ENCODE measurements at regions not wholly inside any gene's neighbourhood (a gene's known extent, or its start where the extent isn't known, plus 50 kb on each side); places are given as distances from the start of the nearest gene placed in this dataset.
A peak's percentile ranks its signal among the peaks of the same experiment; 100 is the strongest.

DNA sequence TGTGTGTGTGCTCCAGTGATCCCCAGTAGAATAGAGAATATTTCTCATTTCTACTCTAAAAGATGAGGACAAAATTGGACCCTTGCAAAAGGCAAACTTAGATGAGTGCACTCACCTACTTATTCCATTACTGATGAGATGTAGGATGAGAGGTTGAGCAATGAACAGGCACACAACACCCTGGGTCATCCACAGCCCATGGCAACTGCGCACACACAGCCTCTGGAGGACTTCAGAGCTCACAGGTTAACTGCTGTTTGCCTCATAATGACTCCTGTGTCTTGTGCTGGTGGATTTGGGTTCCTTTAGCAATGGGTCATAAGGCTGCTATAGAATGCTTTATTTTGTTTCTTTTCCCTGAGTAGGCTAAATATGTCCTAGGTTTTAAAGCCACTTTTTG is 103.6 kb upstream of the TNFAIP3 start:
- Histone ChIP-seq H3K36me3 (no peaks in the 10 kb centered on the region), H3K4me1 (ENCODE audit: low read depth) (no peaks in the 10 kb centered on the region), H3K4me3 (no peak overlapping the region), H3K27me3 (no peaks in the 10 kb centered on the region), H3K27ac (no peak overlapping the region), H3K9me3 (ENCODE audit: low read depth) (no peaks in the 10 kb centered on the region)
- TF ChIP-seq, protein P1, sequence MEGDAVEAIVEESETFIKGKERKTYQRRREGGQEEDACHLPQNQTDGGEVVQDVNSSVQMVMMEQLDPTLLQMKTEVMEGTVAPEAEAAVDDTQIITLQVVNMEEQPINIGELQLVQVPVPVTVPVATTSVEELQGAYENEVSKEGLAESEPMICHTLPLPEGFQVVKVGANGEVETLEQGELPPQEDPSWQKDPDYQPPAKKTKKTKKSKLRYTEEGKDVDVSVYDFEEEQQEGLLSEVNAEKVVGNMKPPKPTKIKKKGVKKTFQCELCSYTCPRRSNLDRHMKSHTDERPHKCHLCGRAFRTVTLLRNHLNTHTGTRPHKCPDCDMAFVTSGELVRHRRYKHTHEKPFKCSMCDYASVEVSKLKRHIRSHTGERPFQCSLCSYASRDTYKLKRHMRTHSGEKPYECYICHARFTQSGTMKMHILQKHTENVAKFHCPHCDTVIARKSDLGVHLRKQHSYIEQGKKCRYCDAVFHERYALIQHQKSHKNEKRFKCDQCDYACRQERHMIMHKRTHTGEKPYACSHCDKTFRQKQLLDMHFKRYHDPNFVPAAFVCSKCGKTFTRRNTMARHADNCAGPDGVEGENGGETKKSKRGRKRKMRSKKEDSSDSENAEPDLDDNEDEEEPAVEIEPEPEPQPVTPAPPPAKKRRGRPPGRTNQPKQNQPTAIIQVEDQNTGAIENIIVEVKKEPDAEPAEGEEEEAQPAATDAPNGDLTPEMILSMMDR (IDR thresholded peaks at IDR 0.05; ENCODE audit: low read depth, low read length), result no peak
- no peak for DNase-seq (ENCODE audit: low read depth in 1 of 2, low spot score in 1 of 2)

GRCh38 chr6:137763886-137764285 is 103.2 kb upstream of the TNFAIP3 start:
- no peak overlapping the region for H3K4me3 ChIP-seq
- no peak overlapping the region for H3K27ac ChIP-seq
- no peaks in the 10 kb centered on the region for H3K27me3 ChIP-seq
- no peaks in the 10 kb centered on the region for H3K9me3 ChIP-seq (ENCODE audit: low read depth)
- DNase-seq (ENCODE audit: low read depth in 1 of 2, low spot score in 1 of 2), result no peak
- H3K4me1 ChIP-seq (ENCODE audit: low read depth), result no peaks in the 10 kb centered on the region
- TF ChIP-seq, protein P1 (IDR thresholded peaks at IDR 0.05; ENCODE audit: low read depth, low read length), result no peak
- no peaks in the 10 kb centered on the region for H3K36me3 ChIP-seq

DNA sequence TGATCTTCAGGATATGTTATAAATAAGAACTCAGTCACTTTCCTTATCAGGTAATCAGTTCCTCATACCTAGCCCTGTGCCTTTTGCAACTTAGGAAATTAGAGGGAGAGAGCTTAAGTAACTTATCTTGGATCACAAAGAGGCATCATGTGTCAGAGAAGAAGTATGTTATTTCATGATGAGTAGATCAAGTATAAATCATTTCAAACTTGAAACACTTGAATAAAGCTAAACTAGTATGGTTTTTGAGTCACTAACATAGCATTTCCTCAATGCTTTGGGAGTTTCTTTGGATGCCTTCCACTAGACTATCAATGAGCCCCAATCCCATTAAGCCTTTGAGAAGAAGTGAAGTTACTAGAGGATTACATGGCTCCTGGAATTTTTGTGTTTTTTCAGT is 102.6 kb upstream of the TNFAIP3 start:
- no peaks in the 10 kb centered on the region for H3K27me3 ChIP-seq
- H3K4me3 ChIP-seq, result no peak overlapping the region
- H3K27ac ChIP-seq, result no peak overlapping the region
- H3K9me3 ChIP-seq (ENCODE audit: low read depth), result no peaks in the 10 kb centered on the region
- peak in 1 of 2 donors; percentile 13 for DNase-seq (ENCODE audit: low read depth in 1 of 2, low spot score in 1 of 2)
- no peaks in the 10 kb centered on the region for H3K36me3 ChIP-seq
- H3K4me1 ChIP-seq (ENCODE audit: low read depth), result no peaks in the 10 kb centered on the region
- TF ChIP-seq, protein P1 (IDR thresholded peaks at IDR 0.05; ENCODE audit: low read depth, low read length), result no peak

DNA sequence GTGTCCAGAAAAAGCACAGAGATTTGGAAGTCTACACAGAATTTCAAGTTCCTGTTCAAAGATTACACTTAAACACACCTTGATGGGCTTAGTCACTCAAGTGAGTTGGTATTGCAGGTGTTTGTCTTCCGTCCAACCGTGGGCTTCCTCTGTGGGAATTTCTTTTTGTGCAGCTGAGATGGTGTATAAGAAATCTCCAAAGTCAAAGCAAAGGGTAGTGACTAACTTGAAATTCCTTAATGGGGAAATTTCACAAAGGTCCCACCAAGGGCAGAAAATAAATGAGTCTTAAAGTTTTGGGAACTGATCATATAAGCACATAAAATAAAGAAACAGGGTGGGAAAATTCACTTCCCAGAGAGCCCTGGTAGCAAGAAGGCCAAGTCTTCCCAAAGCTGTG is 102.0 kb upstream of the TNFAIP3 start:
- H3K4me3 ChIP-seq, result no peak overlapping the region
- H3K9me3 ChIP-seq (ENCODE audit: low read depth), result no peaks in the 10 kb centered on the region
- TF ChIP-seq, protein P1 (IDR thresholded peaks at IDR 0.05; ENCODE audit: low read depth, low read length), result no peak
- H3K27me3 ChIP-seq, result no peaks in the 10 kb centered on the region
- DNase-seq (ENCODE audit: low read depth in 1 of 2, low spot score in 1 of 2), result no peak
- H3K36me3 ChIP-seq, result no peaks in the 10 kb centered on the region
- H3K4me1 ChIP-seq (ENCODE audit: low read depth), result no peaks in the 10 kb centered on the region
- H3K27ac ChIP-seq, result no peak overlapping the region

DNA sequence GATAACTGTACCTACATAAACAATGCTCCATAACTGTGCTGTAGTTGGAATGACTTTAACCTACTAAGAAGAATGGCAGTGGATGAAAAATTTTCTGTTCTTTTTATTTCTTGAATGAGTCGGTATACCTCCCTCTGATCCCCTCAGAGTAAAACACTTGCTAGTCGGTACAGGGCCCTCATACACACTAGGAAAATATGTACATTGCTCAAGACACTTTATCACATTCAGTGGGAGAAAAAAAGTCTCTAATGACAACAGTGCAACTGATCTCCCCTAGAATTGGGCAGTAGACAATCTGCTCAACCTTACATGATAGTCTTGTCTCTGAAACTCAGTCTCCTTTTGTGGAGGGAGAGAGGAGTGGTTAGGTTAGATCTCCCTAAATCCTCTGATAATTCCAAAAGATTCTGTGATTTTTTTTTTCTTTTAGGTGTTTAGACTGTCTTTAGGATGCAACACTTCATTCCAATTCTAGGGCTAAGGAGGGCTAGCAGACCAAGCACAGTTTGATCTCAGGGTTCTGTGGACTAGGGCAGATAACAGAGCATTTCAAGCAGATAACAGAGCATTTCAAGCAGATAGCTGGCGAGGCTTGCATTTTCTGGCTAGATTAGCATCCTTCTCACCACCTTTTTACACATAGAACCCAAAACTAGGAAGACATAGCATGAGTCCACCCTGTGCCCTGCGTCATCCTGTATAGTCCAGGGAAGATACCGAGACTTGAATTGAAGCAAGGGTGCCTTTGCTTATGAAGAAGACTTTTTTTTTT is 100.3 kb upstream of the TNFAIP3 start:
- H3K4me1 ChIP-seq (ENCODE audit: low read depth), result no peaks in the 10 kb centered on the region
- H3K4me3 ChIP-seq, result no peak overlapping the region
- H3K27ac ChIP-seq, result no peak overlapping the region

More for the DNA sequence above, 100.3 kb upstream of the TNFAIP3 start:
- Histone ChIP-seq H3K9me3 (ENCODE audit: low read depth) (no peaks in the 10 kb centered on the region), H3K27me3 (no peaks in the 10 kb centered on the region), H3K36me3 (no peaks in the 10 kb centered on the region)
- TF ChIP-seq, protein P1 (IDR thresholded peaks at IDR 0.05; ENCODE audit: low read depth, low read length), result no peak
- no peak for DNase-seq (ENCODE audit: low read depth in 1 of 2, low spot score in 1 of 2)

Measured in cardiac muscle cell (in vitro differentiated cells and primary cell).